Tibial artery (tissue), 4 donors: ENCODE measurements at regions not wholly inside any gene's neighbourhood (a gene's known extent, or its start where the extent isn't known, plus 50 kb on each side); places are given as distances from the start of the nearest gene placed in this dataset.

Source experiments
- DNase-seq, 2 donors: peaks; one replicate each; pipeline ENCODE4 v3.0.0-alpha.2; 2019
- H3K27ac ChIP-seq, 2 donors: fragments of 200-600 bp; sonication (generic) in 1 of 2; 1 replicate in 1 of 2; 2 replicates in 1 of 2; pipeline ENCODE4 v1.5.1; 2018 to 2019; ENCODE audit warnings: mild to moderate bottlenecking in 1 of 2
- H3K27me3 ChIP-seq, 2 donors: fragments of 200-600 bp; sonication (generic) in 1 of 2; one replicate each; pipeline versions ENCODE4 v1.5.1 to v1.6.0; 2016 to 2019
- H3K36me3 ChIP-seq, 3 donors: fragments of 200-600 bp; sonication (generic) in 2 of 3; one replicate each; pipeline ENCODE4 v1.5.1; 2016 to 2019; ENCODE audit warnings: mild to moderate bottlenecking in 2 of 3
- H3K4me1 ChIP-seq, 4 donors: fragments of 200-600 bp; sonication (generic) in 2 of 4; 1 replicate in 3 of 4; 2 replicates in 1 of 4; pipeline ENCODE4 v1.5.1; 2016 to 2019
- H3K4me3 ChIP-seq, 2 donors: fragments of 200-600 bp; sonication (generic) in 1 of 2; 1 replicate in 1 of 2; 2 replicates in 1 of 2; pipeline ENCODE4 v1.5.1; 2018 to 2019; ENCODE audit warnings: mild to moderate bottlenecking in 2 of 2
- H3K9me3 ChIP-seq, 3 donors: fragments of 200-600 bp; sonication (generic) in 1 of 3; one replicate each; pipeline ENCODE4 v1.5.1; 2016 to 2019
- CTCF ChIP-seq, 2 experiments: fragments of 200-600 bp in 1 of 2; fragments of 450-650 bp in 1 of 2; IDR thresholded peaks; one replicate each; pipeline ENCODE4 v1.5.1; 2017 to 2019; ENCODE audit warnings: antibody characterized with exemption in 2 of 2, mild to moderate bottlenecking in 1 of 2, moderate library complexity in 1 of 2
- intact Hi-C: fragments of 100-400 bp; cut with DNase I; formaldehyde crosslinking; loops from one replicate; pipeline ENCODE4 v1.15.0; 2023; ENCODE audit warnings: low total_unique reads

GRCh38 chr13:23988546-23989122 is 91.3 kb upstream of the C1QTNF9B start:
- no peaks in the 10 kb centered on the region for H3K27me3 ChIP-seq
- no peak overlapping the region for H3K27ac ChIP-seq
- H3K4me3 ChIP-seq: no peak overlapping the region
- DNase-seq: no peak
- H3K9me3 ChIP-seq: no peaks in the 10 kb centered on the region
- no peak for TF ChIP-seq CTCF (IDR thresholded peaks at IDR 0.05)
- H3K36me3 ChIP-seq: no peaks in the 10 kb centered on the region
- peaks cover 0 to 6% (median 0%) of the 10 kb centered on the region in 4 donors for H3K4me1 ChIP-seq
- intact Hi-C loops: no loop called here

- intact Hi-C loops: no loop called here
- no peaks in the 10 kb centered on the region for H3K36me3 ChIP-seq
- peaks cover 0 to 6% (median 0%) of the 10 kb centered on the region in 4 donors for H3K4me1 ChIP-seq
- H3K4me3 ChIP-seq: no peak overlapping the region
- no peaks in the 10 kb centered on the region for H3K9me3 ChIP-seq
- H3K27me3 ChIP-seq: no peaks in the 10 kb centered on the region
- no peak for TF ChIP-seq CTCF (IDR thresholded peaks at IDR 0.05)
- no peak overlapping the region for H3K27ac ChIP-seq
- no peak for DNase-seq
Observed at GRCh38 chr13:23990455-23990854, 93.2 kb upstream of the C1QTNF9B start.

- no peak overlapping the region for H3K4me3 ChIP-seq
- no peak for DNase-seq
- H3K4me1 ChIP-seq: peaks cover 0 to 6% (median 0%) of the 10 kb centered on the region in 4 donors
- H3K27me3 ChIP-seq: no peaks in the 10 kb centered on the region
- no peaks in the 10 kb centered on the region for H3K9me3 ChIP-seq
- no peak overlapping the region for H3K27ac ChIP-seq
- no peaks in the 10 kb centered on the region for H3K36me3 ChIP-seq
- no peak for TF ChIP-seq CTCF (IDR thresholded peaks at IDR 0.05)
- intact Hi-C loops: no loop called here
Observed at GRCh38 chr13:23991119-23991518, 93.8 kb upstream of the C1QTNF9B start.

- DNase-seq: no peak
- Histone ChIP-seq H3K36me3 (no peaks in the 10 kb centered on the region), H3K4me3 (no peak overlapping the region), H3K27me3 (no peaks in the 10 kb centered on the region), H3K9me3 (no peaks in the 10 kb centered on the region), H3K27ac (no peak overlapping the region), H3K4me1 (peaks cover 0 to 6% (median 0%) of the 10 kb centered on the region in 4 donors)
- no peak for TF ChIP-seq CTCF (IDR thresholded peaks at IDR 0.05)
- intact Hi-C loops: no loop called here
Observed at GRCh38 chr13:23992781-23993679, 95.7 kb upstream of the C1QTNF9B start.

GRCh38 chr13:23993680-23993985 is 96.3 kb upstream of the C1QTNF9B start:
- intact Hi-C loops: no loop called here
- Histone ChIP-seq H3K4me1 (peaks cover 0 to 6% (median 0%) of the 10 kb centered on the region in 4 donors), H3K27ac (no peak overlapping the region), H3K4me3 (no peak overlapping the region), H3K36me3 (no peaks in the 10 kb centered on the region), H3K9me3 (no peaks in the 10 kb centered on the region), H3K27me3 (no peaks in the 10 kb centered on the region)
- no peak for TF ChIP-seq CTCF (IDR thresholded peaks at IDR 0.05)
- no peak for DNase-seq
